ENCODE measurements at regions not wholly inside any gene's neighbourhood (a gene's known extent, or its start where the extent isn't known, plus 50 kb on each side); places are given as distances from the start of the nearest gene placed in this dataset.
"Not testable (repeated sequence)": the region's sequence is repeated elsewhere in the genome, so short reads cannot be mapped to it uniquely, and the experiment has no call there.

DNA sequence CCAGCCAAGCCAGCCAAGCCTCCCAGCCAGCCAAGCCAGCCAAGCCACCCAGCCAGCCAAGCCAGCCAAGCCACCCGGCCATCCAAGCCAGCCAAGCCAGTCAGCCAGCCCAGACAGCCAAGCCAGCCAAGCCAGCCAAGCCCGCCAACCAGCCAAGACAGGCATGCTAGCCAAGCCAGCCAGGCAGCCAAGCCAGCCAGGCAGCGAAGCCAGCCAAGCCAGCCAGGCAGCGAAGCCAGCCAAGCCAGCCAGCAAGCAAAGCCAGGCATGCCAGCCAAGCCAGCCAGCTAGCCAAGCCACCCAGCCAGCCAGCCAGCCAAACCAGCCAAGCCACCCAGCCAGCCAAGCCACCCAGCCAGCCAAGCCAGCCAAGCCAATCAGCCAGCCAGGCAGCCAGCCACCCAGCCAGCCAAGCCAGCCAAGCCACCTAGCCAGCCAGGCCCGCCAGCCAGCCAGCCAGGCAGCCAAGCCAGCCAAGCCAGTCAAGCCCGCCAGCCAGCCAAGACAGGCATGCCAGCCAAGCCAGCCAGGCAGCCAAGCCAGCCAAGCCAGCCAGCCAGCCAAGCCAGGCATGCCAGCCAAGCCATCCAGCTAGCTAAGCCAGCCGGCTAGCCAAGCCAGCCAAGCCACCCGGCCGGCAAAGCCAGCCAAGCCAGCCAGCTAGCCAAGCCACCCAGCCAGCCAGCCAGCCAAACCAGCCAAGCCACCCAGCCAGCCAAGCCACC lies 318.5 kb upstream of the PLGLB2 start:
- not testable (repeated sequence) for DNase-seq (ENCODE audit: low read depth, low spot score)

- not testable (repeated sequence) for DNase-seq (ENCODE audit: low read depth, low spot score)
Observed at GRCh38 chr2:87429931-87430275, 318.0 kb upstream of the PLGLB2 start.

DNA sequence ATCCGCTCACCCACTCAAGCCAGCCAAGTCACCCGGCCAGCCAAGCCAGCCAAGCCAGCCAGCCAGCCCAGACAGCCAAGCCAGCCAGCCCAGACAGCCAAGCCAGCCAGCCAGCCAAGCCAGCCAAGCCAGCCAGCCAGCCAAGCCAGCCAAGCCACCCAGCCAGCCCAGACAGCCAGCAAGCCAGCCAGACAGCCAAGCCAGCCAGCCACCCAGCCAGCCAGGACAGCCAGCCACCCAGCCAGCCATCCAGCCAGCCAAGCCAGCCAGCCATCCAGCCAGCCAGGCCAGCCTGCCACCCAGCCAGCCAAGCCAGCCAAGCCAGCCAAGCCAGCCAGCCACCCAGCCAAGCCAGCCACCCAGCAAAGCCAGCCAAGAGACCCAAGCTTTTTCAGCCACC lies 316.8 kb upstream of the PLGLB2 start:
- DNase-seq (ENCODE audit: low read depth, low spot score), result not testable (repeated sequence)

DNA sequence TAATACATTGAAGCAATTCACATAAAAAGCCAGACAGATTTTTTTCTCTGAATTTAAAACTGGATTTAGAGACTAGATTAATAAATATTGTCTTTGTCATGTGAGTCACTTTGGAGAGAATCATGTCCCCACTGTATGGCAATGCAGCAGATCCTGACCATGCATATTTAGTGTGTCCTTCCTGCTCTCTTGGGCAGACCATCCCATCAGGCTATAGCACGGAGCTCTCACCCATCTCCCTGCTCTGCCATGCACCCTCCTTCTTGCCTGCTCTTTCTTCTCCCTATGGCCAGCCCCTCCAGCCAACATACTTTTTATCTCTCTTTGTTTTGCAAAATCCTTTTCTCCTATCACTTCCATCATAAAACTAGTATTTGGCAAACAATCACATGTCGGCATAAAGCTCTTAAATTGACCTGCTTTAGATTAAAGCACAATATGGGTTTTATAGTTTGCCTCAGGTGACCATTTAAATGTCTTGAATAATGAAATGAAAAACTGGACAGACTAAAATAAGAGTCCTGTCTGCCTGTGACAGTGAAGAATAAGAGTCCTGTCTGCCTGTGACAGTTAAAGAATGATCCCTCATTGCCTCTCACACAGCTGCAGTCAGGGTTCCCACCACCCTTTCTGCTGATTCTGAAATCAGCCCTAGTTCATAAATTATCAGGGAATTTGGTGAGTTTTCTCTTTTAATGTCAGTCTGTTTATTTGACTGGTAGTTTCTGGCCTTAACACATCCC lies 315.0 kb upstream of the PLGLB2 start:
- DNase-seq (ENCODE audit: low read depth, low spot score), result not testable (repeated sequence)

GRCh38 chr2:87436007-87436406 lies 311.9 kb upstream of the PLGLB2 start:
- not testable (repeated sequence) for DNase-seq (ENCODE audit: low read depth, low spot score)

DNA sequence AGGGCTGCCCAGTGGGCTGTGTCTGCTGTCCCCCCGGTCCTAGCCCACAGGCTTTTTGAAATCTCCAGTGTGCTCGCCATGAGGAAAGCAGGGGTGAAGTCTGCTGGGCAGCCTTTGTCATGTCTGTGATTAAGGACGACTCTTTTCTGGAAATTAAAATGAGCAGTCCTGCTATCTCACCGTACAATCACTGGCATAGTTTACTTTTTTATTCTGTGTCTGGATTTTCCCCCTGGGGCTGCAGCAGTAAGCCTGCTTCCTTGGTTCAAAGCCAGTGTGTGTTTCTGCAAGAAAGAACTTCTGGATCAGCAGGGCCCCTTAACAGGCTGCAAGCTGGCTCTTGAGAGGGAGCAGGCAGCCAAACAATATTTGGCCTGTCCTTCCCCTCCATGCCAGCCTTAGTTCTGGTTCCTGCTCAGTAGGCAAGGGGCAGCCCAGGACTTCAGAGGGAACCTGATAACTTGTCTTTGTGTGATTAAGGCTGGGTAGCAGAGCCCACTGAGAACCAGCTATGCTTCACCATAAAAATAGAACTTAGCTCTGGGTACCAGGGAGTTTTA lies 310.1 kb upstream of the PLGLB2 start:
- not testable (repeated sequence) for DNase-seq (ENCODE audit: low read depth, low spot score)

DNA sequence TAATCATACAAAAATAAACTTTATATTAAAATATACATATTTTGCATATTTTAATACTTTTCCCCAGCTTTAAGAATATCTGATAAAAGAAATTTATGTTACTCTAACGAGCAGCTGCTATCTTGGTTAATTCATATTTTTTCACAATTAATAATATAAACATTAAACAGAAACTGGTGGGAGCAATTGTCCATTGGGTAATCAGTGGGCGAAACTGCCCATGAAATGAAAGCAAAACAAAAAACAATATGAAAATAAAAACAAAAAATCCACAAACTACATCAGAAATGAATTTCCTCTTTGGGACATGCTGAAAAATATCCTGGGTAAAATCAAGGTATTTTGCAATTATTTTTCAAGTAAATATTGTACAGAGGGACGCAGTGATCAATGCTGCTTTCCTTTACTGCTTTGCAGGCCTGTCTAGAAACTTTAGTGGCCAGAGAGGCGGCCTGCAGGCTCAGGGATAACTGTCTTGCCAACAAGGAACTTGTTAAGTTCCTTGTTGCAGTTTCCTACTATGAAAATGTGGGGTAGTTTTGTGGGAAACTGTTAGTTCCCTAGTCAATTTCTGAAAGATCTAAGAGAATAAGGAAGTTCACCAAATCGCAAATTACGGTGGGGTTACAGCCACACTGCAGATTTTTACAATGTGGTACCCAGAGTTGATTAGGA lies 309.0 kb upstream of the PLGLB2 start:
- not testable (repeated sequence) for DNase-seq (ENCODE audit: low read depth, low spot score)

DNA sequence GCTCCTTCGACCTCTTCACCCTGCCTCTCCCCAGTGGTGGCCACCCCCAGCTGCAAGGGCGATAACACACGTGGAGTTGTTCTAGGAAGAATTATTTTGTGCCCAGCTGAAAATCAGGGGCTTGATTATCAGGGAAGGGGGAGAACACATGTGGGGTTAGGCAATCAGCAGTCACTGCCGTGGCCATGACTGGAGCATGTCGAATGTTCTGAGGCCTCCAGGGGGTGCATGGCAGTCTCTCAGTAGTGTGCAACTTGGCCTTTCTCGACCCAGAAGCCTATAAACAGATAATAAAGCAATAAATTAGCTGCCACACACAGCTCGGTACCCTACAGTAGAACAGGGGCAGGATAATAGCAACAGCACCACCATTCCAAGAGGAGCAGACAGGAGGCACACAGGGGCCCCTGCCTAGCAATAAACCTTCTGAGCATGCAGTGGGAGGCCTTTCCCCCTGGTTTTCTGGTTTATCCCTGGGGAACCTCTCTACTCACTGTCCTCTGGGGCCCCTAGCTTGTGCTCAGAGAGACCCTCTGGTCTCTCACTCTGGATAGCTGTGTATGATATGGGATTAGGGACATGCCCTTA lies 308.2 kb upstream of the PLGLB2 start:
- not testable (repeated sequence) for DNase-seq (ENCODE audit: low read depth, low spot score)

DNA sequence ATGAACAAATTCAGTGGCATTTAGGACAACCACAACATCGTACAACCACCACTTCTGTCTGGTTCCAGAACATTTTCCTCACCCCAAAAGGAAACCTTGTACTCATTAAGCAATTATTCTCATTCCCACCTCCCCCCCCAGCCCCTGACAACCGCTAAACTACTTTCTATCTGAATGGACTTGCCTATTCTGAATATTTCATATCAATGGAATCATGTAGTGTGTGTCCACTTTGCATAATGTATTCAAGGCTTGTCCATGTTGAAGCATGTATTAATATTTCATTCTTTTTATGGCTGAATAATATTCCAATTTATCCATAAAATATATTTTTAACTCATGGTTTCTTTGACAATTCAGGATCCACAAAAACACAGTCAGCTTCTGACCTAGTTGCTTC lies 307.2 kb upstream of the PLGLB2 start:
- DNase-seq (ENCODE audit: low read depth, low spot score), result not testable (repeated sequence)

GRCh38 chr2:87441375-87441774 lies 306.5 kb upstream of the PLGLB2 start:
- DNase-seq (ENCODE audit: low read depth, low spot score), result not testable (repeated sequence)

GRCh38 chr2:87442983-87443577 lies 304.8 kb upstream of the PLGLB2 start:
- DNase-seq (ENCODE audit: low read depth, low spot score), result not testable (repeated sequence)

GRCh38 chr2:87444951-87445350 lies 302.9 kb upstream of the PLGLB2 start:
- not testable (repeated sequence) for DNase-seq (ENCODE audit: low read depth, low spot score)

DNA sequence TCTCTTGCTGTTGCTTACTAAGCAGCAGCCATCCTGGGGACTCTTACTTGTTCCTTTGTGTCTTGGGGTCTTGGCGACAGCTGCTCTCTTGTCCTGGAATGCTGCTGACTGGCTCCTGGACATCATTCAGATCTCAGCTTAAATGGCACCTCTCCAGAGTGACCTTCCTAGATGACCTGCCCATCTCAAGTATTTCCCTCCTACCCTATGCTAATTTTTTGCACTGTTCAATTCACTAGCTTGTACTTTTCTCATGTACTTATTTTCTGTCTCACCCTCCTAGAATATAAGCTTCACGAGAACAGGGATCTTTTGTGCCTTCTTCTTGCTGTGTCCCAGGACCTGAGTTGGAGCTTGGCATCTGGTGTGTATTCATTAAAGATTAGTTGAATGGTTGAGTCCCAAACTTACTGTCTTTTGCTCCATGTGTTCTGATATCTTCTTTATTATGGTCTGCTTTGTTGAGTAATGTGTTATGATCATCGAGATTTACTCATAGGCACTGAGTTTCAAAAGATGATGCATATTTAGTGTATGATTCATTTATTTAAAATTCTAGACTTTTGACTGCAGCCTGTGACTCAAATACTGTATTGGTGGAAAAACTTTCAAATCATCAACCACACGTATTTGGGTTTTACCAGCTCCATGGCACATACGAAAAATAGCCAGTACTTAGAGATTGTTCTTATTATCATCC lies 302.1 kb upstream of the PLGLB2 start:
- DNase-seq (ENCODE audit: low read depth, low spot score), result not testable (repeated sequence)

GRCh38 chr2:87446313-87446696 lies 301.6 kb upstream of the PLGLB2 start:
- not testable (repeated sequence) for DNase-seq (ENCODE audit: low read depth, low spot score)

DNA sequence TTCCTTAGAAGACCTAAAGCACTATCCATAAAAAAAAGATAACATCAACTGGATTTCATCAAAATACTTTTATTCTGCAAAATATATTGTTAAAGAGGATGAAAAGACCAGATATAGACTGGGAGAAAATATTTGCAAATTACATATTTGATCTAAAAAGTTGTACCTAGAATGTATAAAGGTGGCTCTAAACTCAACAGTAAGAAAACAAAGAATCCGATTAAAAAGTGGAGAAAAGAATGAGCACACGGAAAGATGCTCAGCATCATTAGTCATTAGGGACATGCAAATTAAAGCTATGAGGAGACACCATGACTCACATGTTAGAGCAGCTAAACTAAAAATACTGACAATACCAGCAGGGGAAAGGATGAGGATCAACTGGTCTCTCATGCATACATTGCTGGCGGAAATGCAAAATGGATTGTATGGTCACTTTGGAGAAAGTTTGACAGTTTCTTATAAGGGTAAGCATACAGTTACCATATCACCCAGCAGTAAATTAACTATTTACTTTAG lies 298.4 kb upstream of the PLGLB2 start:
- DNase-seq (ENCODE audit: low read depth, low spot score), result not testable (repeated sequence)

DNA sequence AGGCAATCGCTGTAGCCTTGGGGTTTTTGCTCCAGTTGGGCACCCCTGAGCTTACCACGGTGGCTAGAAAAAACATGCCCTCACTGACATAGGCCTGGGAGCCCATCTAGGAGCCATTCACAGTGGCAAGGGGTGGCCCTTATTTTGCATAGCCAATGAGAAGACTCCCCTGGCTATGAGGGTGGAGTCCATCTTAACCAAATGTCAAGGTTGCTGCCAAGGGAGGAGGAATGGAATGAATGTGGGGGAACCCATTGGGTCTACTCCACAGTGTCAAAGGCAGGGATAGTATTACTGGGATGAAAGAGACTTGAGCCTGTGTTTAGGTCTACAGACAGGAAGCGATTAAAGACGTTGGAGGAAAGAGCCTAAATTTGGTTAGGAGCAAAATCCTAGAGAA lies 295.7 kb upstream of the PLGLB2 start:
- not testable (repeated sequence) for DNase-seq (ENCODE audit: low read depth, low spot score)

GRCh38 chr2:87452861-87453260 lies 295.0 kb upstream of the PLGLB2 start:
- DNase-seq (ENCODE audit: low read depth, low spot score), result not testable (repeated sequence)

- DNase-seq (ENCODE audit: low read depth, low spot score), result not testable (repeated sequence)
Observed at GRCh38 chr2:87453965-87454364, 293.9 kb upstream of the PLGLB2 start.

DNA sequence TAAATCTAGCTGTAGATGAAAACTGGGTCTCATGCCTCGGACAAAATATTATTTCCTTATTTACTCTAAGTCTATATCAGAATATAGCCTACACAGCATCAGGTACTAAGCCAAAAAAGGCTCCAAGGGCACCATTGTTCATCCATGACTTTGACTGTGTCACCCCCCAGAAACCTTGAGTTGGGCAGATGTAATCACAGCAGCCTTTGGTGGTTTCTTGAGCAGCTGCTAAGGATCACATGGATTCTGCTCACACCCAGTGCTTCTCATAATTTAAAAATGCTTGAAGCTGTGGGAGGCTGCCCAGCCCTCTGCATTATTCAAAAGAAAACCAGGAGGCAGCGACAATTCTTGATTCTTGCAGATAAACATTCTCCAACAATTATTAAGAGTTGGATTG lies 293.5 kb upstream of the PLGLB2 start:
- not testable (repeated sequence) for DNase-seq (ENCODE audit: low read depth, low spot score)

DNA sequence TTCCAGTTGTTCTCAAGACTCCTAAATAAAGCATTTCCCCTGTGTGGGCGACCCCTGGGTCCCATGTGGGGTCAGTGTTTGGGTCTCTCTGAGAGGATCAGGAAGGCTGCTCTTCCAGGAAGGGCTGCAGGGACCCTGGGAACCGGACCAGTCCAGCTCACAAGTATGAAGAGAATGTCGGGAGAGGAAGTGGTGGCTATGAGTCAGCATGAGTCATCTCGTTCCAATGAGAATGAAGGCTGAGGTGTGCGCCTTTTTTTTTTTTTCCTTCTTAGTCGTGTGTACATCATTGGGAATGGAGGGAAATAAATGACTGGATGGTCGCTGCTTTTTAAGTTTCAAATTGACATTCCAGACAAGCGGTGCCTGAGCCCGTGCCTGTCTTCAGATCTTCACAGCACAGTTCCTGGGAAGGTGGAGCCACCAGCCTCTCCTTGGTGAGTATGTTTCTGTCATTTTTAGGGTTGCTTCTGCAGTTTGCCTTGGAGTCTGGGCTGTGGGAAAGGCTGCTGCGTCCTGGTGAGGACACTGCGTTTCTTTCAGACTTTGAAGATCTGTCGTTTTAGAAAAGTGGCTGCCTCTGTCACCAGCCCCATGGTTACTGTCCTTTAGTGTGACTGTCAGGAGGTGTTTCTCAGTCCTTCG lies 292.6 kb upstream of the PLGLB2 start:
- DNase-seq (ENCODE audit: low read depth, low spot score), result not testable (repeated sequence)
